ENCODE measurements at regions not wholly inside any gene's neighbourhood (a gene's known extent, or its start where the extent isn't known, plus 50 kb on each side); places are given as distances from the start of the nearest gene placed in this dataset.

DNA sequence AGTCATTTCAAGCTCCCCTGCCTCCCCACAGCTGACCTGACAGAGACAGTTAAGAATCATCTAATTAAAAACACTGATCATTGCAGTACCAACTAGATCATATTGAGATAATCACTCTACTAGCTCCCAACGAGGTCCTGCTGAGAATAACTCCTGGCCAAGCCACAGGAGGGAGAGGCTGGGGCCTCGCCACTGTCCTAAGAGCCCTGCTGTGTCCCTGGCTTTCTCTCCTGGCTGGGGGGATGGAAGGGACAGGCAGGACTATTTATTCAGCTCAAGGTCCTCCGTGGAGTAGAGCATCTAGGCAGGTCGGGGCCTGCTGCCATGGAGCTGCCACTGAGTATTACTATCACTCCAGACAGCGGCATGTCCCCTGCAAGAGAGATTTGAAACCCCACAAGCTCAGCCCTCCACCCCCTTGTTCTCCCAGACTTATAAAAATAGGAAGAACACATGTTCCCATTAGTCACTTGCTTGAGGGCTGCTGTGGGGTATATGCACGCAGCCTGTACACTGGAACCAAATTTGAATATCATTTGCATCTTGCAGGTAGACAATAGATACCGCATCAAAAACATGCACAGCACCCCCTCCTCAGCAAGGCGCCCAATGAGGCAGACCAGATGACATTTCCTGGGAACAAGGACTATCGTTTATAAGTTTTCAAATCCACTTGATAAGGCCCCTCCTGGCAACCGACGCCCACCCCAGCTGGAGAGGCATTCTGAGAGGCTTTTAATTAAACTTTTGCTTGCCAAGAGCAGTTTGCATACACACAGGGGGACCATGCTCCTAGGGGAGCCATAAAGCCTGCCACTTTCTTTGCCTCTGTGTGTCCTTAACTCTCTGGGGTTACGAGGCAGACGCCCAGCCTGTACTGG is 385.2 kb upstream of the ZFHX3 start:
- TF ChIP-seq, protein P1, sequence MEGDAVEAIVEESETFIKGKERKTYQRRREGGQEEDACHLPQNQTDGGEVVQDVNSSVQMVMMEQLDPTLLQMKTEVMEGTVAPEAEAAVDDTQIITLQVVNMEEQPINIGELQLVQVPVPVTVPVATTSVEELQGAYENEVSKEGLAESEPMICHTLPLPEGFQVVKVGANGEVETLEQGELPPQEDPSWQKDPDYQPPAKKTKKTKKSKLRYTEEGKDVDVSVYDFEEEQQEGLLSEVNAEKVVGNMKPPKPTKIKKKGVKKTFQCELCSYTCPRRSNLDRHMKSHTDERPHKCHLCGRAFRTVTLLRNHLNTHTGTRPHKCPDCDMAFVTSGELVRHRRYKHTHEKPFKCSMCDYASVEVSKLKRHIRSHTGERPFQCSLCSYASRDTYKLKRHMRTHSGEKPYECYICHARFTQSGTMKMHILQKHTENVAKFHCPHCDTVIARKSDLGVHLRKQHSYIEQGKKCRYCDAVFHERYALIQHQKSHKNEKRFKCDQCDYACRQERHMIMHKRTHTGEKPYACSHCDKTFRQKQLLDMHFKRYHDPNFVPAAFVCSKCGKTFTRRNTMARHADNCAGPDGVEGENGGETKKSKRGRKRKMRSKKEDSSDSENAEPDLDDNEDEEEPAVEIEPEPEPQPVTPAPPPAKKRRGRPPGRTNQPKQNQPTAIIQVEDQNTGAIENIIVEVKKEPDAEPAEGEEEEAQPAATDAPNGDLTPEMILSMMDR (IDR thresholded peaks at IDR 0.05), result no peak
- no peak for TF ChIP-seq POLR2AphosphoS5 (IDR thresholded peaks at IDR 0.05)
- TF ChIP-seq POLR2A (IDR thresholded peaks at IDR 0.05), result no peak
- no peak for TF ChIP-seq EP300 (IDR thresholded peaks at IDR 0.05; ENCODE audit: low read depth)
